ENCODE measurements at regions not wholly inside any gene's neighbourhood (a gene's known extent, or its start where the extent isn't known, plus 50 kb on each side); places are given as distances from the start of the nearest gene placed in this dataset.

- SMC1A ChIA-PET (ENCODE audit: uncharacterized antibody, unreplicated experiment), result interaction anchor here (1.4 kb wide), 1 partner anchor 339 kb away, joined by 3 read pairs; no protein-coding TSS in a partner anchor
- no peak for FAIRE-seq
- BruUV-seq (replicated peaks), result no TSS peak
- TF ChIP-seq NR2C2 (IDR thresholded peaks at IDR 0.05; ENCODE audit: borderline replicate concordance, control insufficient read depth, insufficient read length, low read depth), result no peak
- no peak for TF ChIP-seq CHD4 (IDR thresholded peaks at IDR 0.05)
- no peak for TF ChIP-seq CREB1 (IDR thresholded peaks at IDR 0.05; ENCODE audit: low read depth)
- no peak for TF ChIP-seq SIN3A (IDR thresholded peaks at IDR 0.05; ENCODE audit: low read depth, low read length)
- no peak for TF ChIP-seq REST (IDR thresholded peaks at IDR 0.05; ENCODE audit: low read depth, low read length)
- TF ChIP-seq CREM (IDR thresholded peaks at IDR 0.05; ENCODE audit: low read depth), result no peak
- TF ChIP-seq GATAD2B (conservative IDR thresholded peaks at IDR 0.05; ENCODE audit: low read depth), result no peak
- no peak for TF ChIP-seq CEBPZ (IDR thresholded peaks at IDR 0.05; ENCODE audit: low read depth, low read length)
- no peak for TF ChIP-seq JUNB (IDR thresholded peaks at IDR 0.05)
- TF ChIP-seq ZNF384 (IDR thresholded peaks at IDR 0.05; ENCODE audit: borderline replicate concordance, low read depth, low read length), result no peak
- TF ChIP-seq ZNF622 (IDR thresholded peaks at IDR 0.05), result no peak
- no peak for TF ChIP-seq NKRF (conservative IDR thresholded peaks at IDR 0.05)
- TF ChIP-seq IKZF2 (IDR thresholded peaks at IDR 0.05), result no peak
- no peak for TF ChIP-seq BCL3 (IDR thresholded peaks at IDR 0.05; ENCODE audit: borderline replicate concordance, insufficient read depth, low read depth, low read length, poor library complexity, severe bottlenecking)
Measured at GRCh38 chr12:23197266-23197665, 572.3 kb downstream of the ETNK1 start.

More at GRCh38 chr12:23197266-23197665, 572.3 kb downstream of the ETNK1 start:
- ChIA-PET POLR2A (no interaction called here), RAD21 (ENCODE audit: unreplicated experiment) (no interaction called here), CTCF (interaction anchor here (0.6 to 1.4 kb wide), 3 partner anchors 8 to 1934 kb away, joined by 3 read pairs; no protein-coding TSS in a partner anchor)
- intact Hi-C loops (cut with micrococcal nuclease; ENCODE audit: unreplicated experiment), result no loop called here
- no peaks in the 10 kb centered on the region; a peak in 1 of 4 replicates for H3K27me3 ChIP-seq (replicated peaks in 1 of 2; ENCODE audit: control insufficient read depth in 2 of 2, insufficient read depth in 2 of 2, low read length in 1 of 2)
- no peak overlapping the region for H3K4me3 ChIP-seq
- no peak for ATAC-seq
- no peaks in the 10 kb centered on the region for H4K20me1 ChIP-seq (ENCODE audit: control insufficient read depth, insufficient read depth)
- H3K27ac ChIP-seq (ENCODE audit: control insufficient read depth, insufficient read depth), result no peak overlapping the region
- no peaks in the 10 kb centered on the region for H3K9me3 ChIP-seq (replicated peaks; ENCODE audit: control insufficient read depth, insufficient read depth, low read length)
- H3K79me2 ChIP-seq (ENCODE audit: control insufficient read depth, insufficient read depth, low read length), result no peaks in the 10 kb centered on the region
- H2AFZ ChIP-seq (ENCODE audit: control insufficient read depth, low read depth, low read length), result no peak overlapping the region
- no peak overlapping the region for H3K4me2 ChIP-seq (ENCODE audit: control insufficient read depth, insufficient read depth)
- no peak overlapping the region for H3K9ac ChIP-seq (ENCODE audit: control insufficient read depth, insufficient read depth, low read length)
- in situ Hi-C loops (cut with MboI), result no loop called here
- no peaks in the 10 kb centered on the region for H3K4me1 ChIP-seq (ENCODE audit: control insufficient read depth, insufficient read depth, low read length)
- WGBS (ENCODE audit: insufficient coverage, insufficient replicate concordance, low lambda C conversion rate, missing lambda C conversion rate), result 22% methylated on average over 4 of the region's 4 CpGs
- no peaks in the 10 kb centered on the region for H3K36me3 ChIP-seq (ENCODE audit: control insufficient read depth in 2 of 2, insufficient read depth in 2 of 2, low read length in 1 of 2)
- no peak for DNase-seq (ENCODE audit: low read depth, low spot score)
